ENCODE measurements at regions not wholly inside any gene's neighbourhood (a gene's known extent, or its start where the extent isn't known, plus 50 kb on each side); places are given as distances from the start of the nearest gene placed in this dataset.

DNA sequence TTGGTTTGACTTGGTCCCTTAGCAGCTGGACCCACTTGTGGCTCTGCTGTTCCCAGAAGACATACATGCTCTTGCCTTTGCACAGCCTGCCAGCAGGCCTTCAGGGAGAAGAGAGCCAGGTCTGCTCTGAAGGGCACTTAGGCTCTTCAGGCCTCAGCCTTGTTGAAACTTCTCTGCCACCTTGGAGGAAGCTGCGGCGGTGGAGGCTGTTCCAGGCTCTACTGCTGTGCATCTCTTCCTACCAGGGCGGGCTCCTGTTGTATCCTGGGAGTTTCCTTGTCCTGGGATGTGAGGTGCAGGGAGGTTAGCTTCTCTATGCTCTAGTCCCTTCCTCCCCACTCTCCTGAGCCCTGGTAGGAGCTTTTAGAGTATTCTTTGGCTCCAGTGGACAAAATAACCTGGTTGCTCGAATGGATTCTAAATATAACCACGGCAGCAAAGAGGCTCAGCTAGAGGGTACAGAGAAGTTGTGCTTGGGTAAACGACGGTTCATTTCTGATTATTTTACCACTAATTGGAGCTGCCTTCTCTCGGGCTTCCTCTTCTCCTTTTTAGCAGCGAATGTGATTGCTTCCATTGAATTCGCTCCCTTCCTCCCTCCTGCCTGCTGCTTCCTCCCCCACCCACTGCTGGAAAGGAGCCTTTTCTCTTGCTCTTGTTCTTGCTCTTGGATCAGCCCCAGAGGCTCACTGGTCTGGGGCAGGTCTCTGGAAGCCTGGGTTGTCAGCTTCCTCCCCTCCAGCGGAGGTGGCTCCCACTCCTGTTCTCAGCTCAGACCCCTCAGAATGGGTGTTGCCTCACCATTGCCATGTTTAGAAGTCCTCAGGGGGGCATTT lies 126.6 kb upstream of the CACNA1E start (continued):
- TF ChIP-seq, protein P1, sequence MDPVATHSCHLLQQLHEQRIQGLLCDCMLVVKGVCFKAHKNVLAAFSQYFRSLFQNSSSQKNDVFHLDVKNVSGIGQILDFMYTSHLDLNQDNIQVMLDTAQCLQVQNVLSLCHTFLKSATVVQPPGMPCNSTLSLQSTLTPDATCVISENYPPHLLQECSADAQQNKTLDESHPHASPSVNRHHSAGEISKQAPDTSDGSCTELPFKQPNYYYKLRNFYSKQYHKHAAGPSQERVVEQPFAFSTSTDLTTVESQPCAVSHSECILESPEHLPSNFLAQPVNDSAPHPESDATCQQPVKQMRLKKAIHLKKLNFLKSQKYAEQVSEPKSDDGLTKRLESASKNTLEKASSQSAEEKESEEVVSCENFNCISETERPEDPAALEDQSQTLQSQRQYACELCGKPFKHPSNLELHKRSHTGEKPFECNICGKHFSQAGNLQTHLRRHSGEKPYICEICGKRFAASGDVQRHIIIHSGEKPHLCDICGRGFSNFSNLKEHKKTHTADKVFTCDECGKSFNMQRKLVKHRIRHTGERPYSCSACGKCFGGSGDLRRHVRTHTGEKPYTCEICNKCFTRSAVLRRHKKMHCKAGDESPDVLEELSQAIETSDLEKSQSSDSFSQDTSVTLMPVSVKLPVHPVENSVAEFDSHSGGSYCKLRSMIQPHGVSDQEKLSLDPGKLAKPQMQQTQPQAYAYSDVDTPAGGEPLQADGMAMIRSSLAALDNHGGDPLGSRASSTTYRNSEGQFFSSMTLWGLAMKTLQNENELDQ (CRISPR knock-in tag; IDR thresholded peaks at IDR 0.05; ENCODE audit: borderline replicate concordance) = no peak
- no peak for TF ChIP-seq TCF7 (IDR thresholded peaks at IDR 0.05; ENCODE audit: low read depth)
- TF ChIP-seq ZNF138 (CRISPR knock-in tag; IDR thresholded peaks at IDR 0.05; ENCODE audit: low read depth) = no peak
- TF ChIP-seq, protein P2, sequence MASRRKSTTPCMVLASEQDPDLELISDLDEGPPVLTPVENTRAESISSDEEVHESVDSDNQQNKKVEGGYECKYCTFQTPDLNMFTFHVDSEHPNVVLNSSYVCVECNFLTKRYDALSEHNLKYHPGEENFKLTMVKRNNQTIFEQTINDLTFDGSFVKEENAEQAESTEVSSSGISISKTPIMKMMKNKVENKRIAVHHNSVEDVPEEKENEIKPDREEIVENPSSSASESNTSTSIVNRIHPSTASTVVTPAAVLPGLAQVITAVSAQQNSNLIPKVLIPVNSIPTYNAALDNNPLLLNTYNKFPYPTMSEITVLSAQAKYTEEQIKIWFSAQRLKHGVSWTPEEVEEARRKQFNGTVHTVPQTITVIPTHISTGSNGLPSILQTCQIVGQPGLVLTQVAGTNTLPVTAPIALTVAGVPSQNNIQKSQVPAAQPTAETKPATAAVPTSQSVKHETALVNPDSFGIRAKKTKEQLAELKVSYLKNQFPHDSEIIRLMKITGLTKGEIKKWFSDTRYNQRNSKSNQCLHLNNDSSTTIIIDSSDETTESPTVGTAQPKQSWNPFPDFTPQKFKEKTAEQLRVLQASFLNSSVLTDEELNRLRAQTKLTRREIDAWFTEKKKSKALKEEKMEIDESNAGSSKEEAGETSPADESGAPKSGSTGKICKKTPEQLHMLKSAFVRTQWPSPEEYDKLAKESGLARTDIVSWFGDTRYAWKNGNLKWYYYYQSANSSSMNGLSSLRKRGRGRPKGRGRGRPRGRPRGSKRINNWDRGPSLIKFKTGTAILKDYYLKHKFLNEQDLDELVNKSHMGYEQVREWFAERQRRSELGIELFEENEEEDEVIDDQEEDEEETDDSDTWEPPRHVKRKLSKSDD (CRISPR knock-in tag; IDR thresholded peaks at IDR 0.05; ENCODE audit: low read depth) = no peak
- no peak for TF ChIP-seq HIVEP1 (CRISPR knock-in tag; IDR thresholded peaks at IDR 0.05)
- no peak for TF ChIP-seq ZNF34 (CRISPR knock-in tag; IDR thresholded peaks at IDR 0.05; ENCODE audit: borderline replicate concordance)
- no peak for TF ChIP-seq ZNF607 (CRISPR knock-in tag; IDR thresholded peaks at IDR 0.05; ENCODE audit: borderline replicate concordance)
- TF ChIP-seq ZBTB3 (CRISPR knock-in tag; IDR thresholded peaks at IDR 0.05; ENCODE audit: borderline replicate concordance, low read depth) = no peak
- no peak for TF ChIP-seq ARNTL (CRISPR knock-in tag; IDR thresholded peaks at IDR 0.05)
- TF ChIP-seq ZNF740 (CRISPR knock-in tag; IDR thresholded peaks at IDR 0.05) = no peak
- no peak for TF ChIP-seq ZNF737 (CRISPR knock-in tag; IDR thresholded peaks at IDR 0.05; ENCODE audit: borderline replicate concordance)
- TF ChIP-seq, protein P3, sequence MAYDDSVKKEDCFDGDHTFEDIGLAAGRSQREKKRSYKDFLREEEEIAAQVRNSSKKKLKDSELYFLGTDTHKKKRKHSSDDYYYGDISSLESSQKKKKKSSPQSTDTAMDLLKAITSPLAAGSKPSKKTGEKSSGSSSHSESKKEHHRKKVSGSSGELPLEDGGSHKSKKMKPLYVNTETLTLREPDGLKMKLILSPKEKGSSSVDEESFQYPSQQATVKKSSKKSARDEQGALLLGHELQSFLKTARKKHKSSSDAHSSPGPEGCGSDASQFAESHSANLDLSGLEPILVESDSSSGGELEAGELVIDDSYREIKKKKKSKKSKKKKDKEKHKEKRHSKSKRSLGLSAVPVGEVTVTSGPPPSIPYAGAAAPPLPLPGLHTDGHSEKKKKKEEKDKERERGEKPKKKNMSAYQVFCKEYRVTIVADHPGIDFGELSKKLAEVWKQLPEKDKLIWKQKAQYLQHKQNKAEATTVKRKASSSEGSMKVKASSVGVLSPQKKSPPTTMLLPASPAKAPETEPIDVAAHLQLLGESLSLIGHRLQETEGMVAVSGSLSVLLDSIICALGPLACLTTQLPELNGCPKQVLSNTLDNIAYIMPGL (CRISPR knock-in tag; IDR thresholded peaks at IDR 0.05; ENCODE audit: borderline replicate concordance in 1 of 2, low read depth in 1 of 2) = no peak
- no peak for TF ChIP-seq NFIC (IDR thresholded peaks at IDR 0.05; ENCODE audit: low read length)
- TF ChIP-seq ELF1 (CRISPR knock-in tag; IDR thresholded peaks at IDR 0.05) = no peak
- TF ChIP-seq LRRFIP1 (CRISPR knock-in tag; conservative IDR thresholded peaks at IDR 0.05) = no peak
